ENCODE measurements at regions not wholly inside any gene's neighbourhood (a gene's known extent, or its start where the extent isn't known, plus 50 kb on each side); places are given as distances from the start of the nearest gene placed in this dataset.

GRCh38 chr14:63800083-63800482 lies 52.7 kb upstream of the SYNE2 start:
- peak; percentile 58; the same call in 2 of the 3 replicates for ATAC-seq
- no peak for TF ChIP-seq BACH2 (CRISPR knock-in tag; IDR thresholded peaks at IDR 0.05; ENCODE audit: borderline replicate concordance)
- no peak for TF ChIP-seq ZNF8 (CRISPR knock-in tag; IDR thresholded peaks at IDR 0.05)
- no peak for TF ChIP-seq SNAI2 (CRISPR knock-in tag; IDR thresholded peaks at IDR 0.05)
- no peak for TF ChIP-seq ZFP30 (CRISPR knock-in tag; IDR thresholded peaks at IDR 0.05)
- TF ChIP-seq GLIS3 (CRISPR knock-in tag; IDR thresholded peaks at IDR 0.05), result no peak
- no peak for TF ChIP-seq ESRRG (CRISPR knock-in tag; IDR thresholded peaks at IDR 0.05)
- TF ChIP-seq ARNTL (CRISPR knock-in tag; IDR thresholded peaks at IDR 0.05; ENCODE audit: borderline replicate concordance, low read depth), result no peak
- TF ChIP-seq ZNF70 (CRISPR knock-in tag; IDR thresholded peaks at IDR 0.05), result no peak
- no peak for TF ChIP-seq CREB5 (CRISPR knock-in tag; IDR thresholded peaks at IDR 0.05; ENCODE audit: low read depth)
- no peak for TF ChIP-seq TOX (CRISPR knock-in tag; IDR thresholded peaks at IDR 0.05; ENCODE audit: borderline replicate concordance)

- ATAC-seq, result no peak
- no peak for TF ChIP-seq ZNF565 (CRISPR knock-in tag; conservative IDR thresholded peaks at IDR 0.05; ENCODE audit: low read depth)
- no peak for TF ChIP-seq PPARA (CRISPR knock-in tag; IDR thresholded peaks at IDR 0.05; ENCODE audit: borderline replicate concordance)
- TF ChIP-seq ZC3H10 (CRISPR knock-in tag; IDR thresholded peaks at IDR 0.05), result no peak
Measured at GRCh38 chr14:63800651-63801375, 52.0 kb upstream of the SYNE2 start.
